Sigmoid colon (tissue), 6 donors: ENCODE measurements at regions not wholly inside any gene's neighbourhood (a gene's known extent, or its start where the extent isn't known, plus 50 kb on each side); places are given as distances from the start of the nearest gene placed in this dataset.
"Not testable (repeated sequence)": the region's sequence is repeated elsewhere in the genome, so short reads cannot be mapped to it uniquely, and the experiment has no call there.

Source experiments
- DNase-seq: peaks from one replicate; pipeline ENCODE4 v3.0.0-alpha.2; 2019
- H3K27ac ChIP-seq, 4 donors: fragments of 200-600 bp; sonication (generic); one replicate each; pipeline ENCODE4 v1.5.1; 2016 to 2019; ENCODE audit warnings: mild to moderate bottlenecking in 1 of 4
- H3K27me3 ChIP-seq, 3 donors: fragments of 200-600 bp; sonication (generic); one replicate each; pipeline ENCODE4 v1.5.1; 2019; ENCODE audit warnings: mild to moderate bottlenecking in 1 of 3
- H3K36me3 ChIP-seq, 4 donors: fragments of 200-600 bp; sonication (generic); one replicate each; pipeline ENCODE4 v1.5.1; 2016 to 2019
- H3K4me1 ChIP-seq, 4 donors: fragments of 200-600 bp; sonication (generic); one replicate each; pipeline ENCODE4 v1.5.1; 2017 to 2019
- H3K4me3 ChIP-seq, 4 donors: fragments of 200-600 bp; sonication (generic); one replicate each; pipeline ENCODE4 v1.5.1; 2017 to 2019; ENCODE audit warnings: mild to moderate bottlenecking in 2 of 4, moderate library complexity in 1 of 4
- H3K9me3 ChIP-seq, 4 donors: fragments of 200-600 bp in 3 of 4; sonication (generic) in 3 of 4; one replicate each; pipeline versions ENCODE4 v1.5.1 to v1.6.1; 2013 to 2019
- CTCF ChIP-seq, 4 experiments: fragments of 450-650 bp in 3 of 4; fragments of 200-600 bp in 1 of 4; IDR thresholded peaks; one replicate each; pipeline ENCODE4 v1.5.1; 2016 to 2019; ENCODE audit warnings: antibody characterized with exemption in 4 of 4, mild to moderate bottlenecking in 3 of 4, moderate library complexity in 2 of 4
- EP300 ChIP-seq, 4 donors: sonication (generic); formaldehyde crosslinking; IDR thresholded peaks; one replicate each; pipeline ENCODE4 v1.6.1; 2017; ENCODE audit warnings: antibody characterized with exemption in 4 of 4
- POLR2A ChIP-seq, 2 donors: fragments of 450-650 bp; IDR thresholded peaks; one replicate each; pipeline ENCODE4 v1.6.1; 2016; ENCODE audit warnings: antibody characterized with exemption in 2 of 2, mild to moderate bottlenecking in 2 of 2, moderate library complexity in 2 of 2
- POLR2AphosphoS5 ChIP-seq, 4 donors: sonication (generic); formaldehyde crosslinking; IDR thresholded peaks; one replicate each; pipeline ENCODE4 v1.6.1; 2017; ENCODE audit warnings: antibody characterized with exemption in 4 of 4
- WGBS, 2 donors: extraction: QIAGEN DNeasy Blood & Tissue Kit; methylation state at CpG; one replicate each; pipeline ENCODE4 v1.1.7; 2013; 5-methylcytosine and 5-hydroxymethylcytosine counted together
- intact Hi-C: fragments of 100-400 bp; cut with DNase I; formaldehyde crosslinking; loops from one replicate; pipeline ENCODE4 v1.15.1; 2023
- donor health status: healthy with polysubstance abuse.
- donor health status: healthy.

DNA sequence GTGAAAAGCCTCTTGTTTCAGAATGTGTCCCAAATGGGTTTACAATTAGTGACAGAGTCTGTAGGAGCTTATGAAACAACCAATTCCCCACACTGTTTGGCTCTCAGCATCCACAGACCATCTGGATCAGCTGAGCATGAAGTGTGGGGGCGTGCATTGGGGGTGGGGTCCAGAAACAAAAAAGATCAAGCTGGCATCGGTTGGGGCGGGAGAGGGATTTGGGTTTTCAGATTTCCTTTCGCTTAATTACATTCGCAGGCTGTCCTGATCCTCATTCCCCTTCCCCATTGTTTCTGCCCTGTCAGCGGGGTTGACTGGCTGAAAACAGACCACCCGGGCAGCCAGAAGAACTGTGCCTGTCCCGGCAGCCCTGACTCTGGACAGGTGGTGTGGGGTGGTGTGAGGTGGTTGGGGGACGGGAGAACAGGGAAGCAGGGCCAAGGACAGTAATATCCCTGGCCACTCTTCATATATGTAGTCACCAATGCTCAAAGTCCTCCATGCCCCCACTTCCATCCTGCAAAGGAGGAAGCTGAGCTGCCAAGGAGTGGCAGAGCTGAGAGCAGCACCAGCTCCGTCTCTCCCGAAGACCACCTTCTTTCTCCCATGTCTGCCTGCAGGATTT, 92.0 kb downstream of the IER5 start:
- no peak overlapping the region for H3K27ac ChIP-seq
- no peaks in the 10 kb centered on the region for H3K27me3 ChIP-seq
- peaks cover 0 to 25% (median 17%) of the 10 kb centered on the region in 4 donors for H3K4me1 ChIP-seq
- no peak overlapping the region for H3K4me3 ChIP-seq
- TF ChIP-seq POLR2A (IDR thresholded peaks at IDR 0.05) (no peak), POLR2AphosphoS5 (IDR thresholded peaks at IDR 0.05) (no peak), EP300 (IDR thresholded peaks at IDR 0.05) (no peak), CTCF (IDR thresholded peaks at IDR 0.05) (no peak)
- H3K36me3 ChIP-seq = no peaks in the 10 kb centered on the region
- intact Hi-C loops = no loop called here
- WGBS, 2 donors = 60 to 75% methylated on average over 11 of the region's 11 CpGs
- no peak for DNase-seq
- no peaks in the 10 kb centered on the region for H3K9me3 ChIP-seq

GRCh38 chr1:181181792-181182585, 93.5 kb downstream of the IER5 start:
- Histone ChIP-seq H3K4me3 (no peak overlapping the region), H3K36me3 (no peaks in the 10 kb centered on the region), H3K4me1 (peaks cover 0 to 25% (median 17%) of the 10 kb centered on the region in 4 donors), H3K27me3 (no peaks in the 10 kb centered on the region), H3K27ac (no peak overlapping the region), H3K9me3 (no peaks in the 10 kb centered on the region)
- TF ChIP-seq EP300 (IDR thresholded peaks at IDR 0.05) (no peak), POLR2A (IDR thresholded peaks at IDR 0.05) (no peak), CTCF (IDR thresholded peaks at IDR 0.05) (no peak), POLR2AphosphoS5 (IDR thresholded peaks at IDR 0.05) (no peak)
- 82 to 85% methylated on average over 11 of the region's 11 CpGs for WGBS, 2 donors
- intact Hi-C loops = no loop called here
- no peak for DNase-seq

DNA sequence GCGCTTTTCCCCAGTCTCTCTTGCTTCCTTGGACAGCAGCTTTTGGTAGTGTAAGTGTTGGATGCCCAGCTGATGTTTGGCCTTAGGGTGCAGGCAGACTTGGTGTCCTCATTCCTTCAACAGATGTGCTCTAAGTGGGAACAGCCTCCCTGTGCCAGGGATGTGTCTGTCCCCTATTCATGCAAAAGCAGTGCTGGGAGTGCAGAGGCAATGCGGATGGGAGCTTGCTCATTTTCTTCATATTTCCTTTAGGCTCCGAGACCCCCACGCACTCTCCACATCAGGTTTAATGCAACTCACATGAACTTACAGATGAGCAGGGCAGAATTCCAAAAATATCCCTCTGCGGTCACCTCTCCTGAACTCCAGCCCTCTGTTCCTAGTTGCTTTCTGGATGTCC, 96.1 kb downstream of the IER5 start:
- Histone ChIP-seq H3K4me1 (peaks cover 0 to 13% (median 10%) of the 10 kb centered on the region in 4 donors), H3K9me3 (no peaks in the 10 kb centered on the region), H3K27ac (no peak overlapping the region), H3K4me3 (no peak overlapping the region), H3K27me3 (no peaks in the 10 kb centered on the region), H3K36me3 (no peaks in the 10 kb centered on the region)
- intact Hi-C loops = no loop called here
- TF ChIP-seq CTCF (IDR thresholded peaks at IDR 0.05) (no peak), POLR2AphosphoS5 (IDR thresholded peaks at IDR 0.05) (no peak)
- WGBS, 2 donors = 93% methylated on average over 5 of the region's 5 CpGs
- DNase-seq = no peak

DNA sequence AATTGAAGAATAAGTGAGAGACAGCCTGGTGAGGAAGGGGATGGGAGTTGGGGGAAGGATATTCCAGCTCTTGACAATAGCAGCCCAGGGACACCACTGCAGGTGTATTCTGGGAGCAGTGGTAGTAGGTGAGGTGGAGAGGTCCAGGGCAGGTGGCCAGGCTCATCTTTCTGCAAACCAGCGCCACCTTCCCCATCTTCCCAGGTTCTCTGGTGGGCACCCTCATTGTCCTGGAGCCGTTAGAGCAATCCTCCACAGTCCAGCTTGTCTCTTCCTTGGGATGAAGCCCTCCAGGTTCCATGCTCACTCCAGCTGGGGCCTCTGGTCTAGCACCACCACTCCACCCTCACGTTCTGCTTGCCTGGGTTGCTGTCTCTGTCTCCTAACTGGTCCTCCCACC, 97.0 kb downstream of the IER5 start:
- no peak for DNase-seq
- H3K27ac ChIP-seq = no peak overlapping the region
- intact Hi-C loops = no loop called here
- no peaks in the 10 kb centered on the region for H3K27me3 ChIP-seq
- no peaks in the 10 kb centered on the region for H3K9me3 ChIP-seq
- H3K4me3 ChIP-seq = no peak overlapping the region
- H3K36me3 ChIP-seq = no peaks in the 10 kb centered on the region
- TF ChIP-seq POLR2AphosphoS5 (IDR thresholded peaks at IDR 0.05) (no peak), POLR2A (IDR thresholded peaks at IDR 0.05) (no peak), EP300 (IDR thresholded peaks at IDR 0.05) (no peak)
- peaks cover 0 to 12% (median 9%) of the 10 kb centered on the region in 4 donors for H3K4me1 ChIP-seq
- 55 to 62% methylated on average over 3 of the region's 3 CpGs for WGBS, 2 donors

DNA sequence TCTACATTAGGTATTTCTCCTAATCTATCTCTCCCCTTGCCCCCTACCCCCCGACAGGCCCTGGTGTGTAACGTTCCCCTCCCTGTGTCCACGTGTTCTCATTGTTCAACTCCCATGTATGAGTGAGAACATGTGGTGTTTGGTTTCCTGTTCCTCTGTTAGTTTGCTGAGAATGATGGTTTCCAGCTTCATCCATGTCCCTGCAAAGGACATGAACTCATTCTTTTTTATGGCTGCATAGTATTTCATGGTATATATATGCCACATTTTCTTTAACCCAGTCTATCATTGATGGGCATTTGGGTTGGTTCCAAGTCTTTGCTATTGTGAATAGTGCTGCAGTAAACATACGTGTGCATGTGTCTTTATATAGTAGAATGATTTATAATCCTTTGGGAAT, 97.6 kb downstream of the IER5 start:
- 70 to 72% methylated on average over 4 of the region's 4 CpGs for WGBS, 2 donors
- H3K36me3 ChIP-seq, intact Hi-C loops, H3K4me1 ChIP-seq, H3K9me3 ChIP-seq, H3K4me3 ChIP-seq, DNase-seq, H3K27me3 ChIP-seq, H3K27ac ChIP-seq: not testable (repeated sequence)
